H9 (cell line): ENCODE measurements at regions not wholly inside any gene's neighbourhood (a gene's known extent, or its start where the extent isn't known, plus 50 kb on each side); places are given as distances from the start of the nearest gene placed in this dataset.

Experiments used
- DNase-seq: peaks from one replicate; pipeline ENCODE4 v3.0.0-alpha.2; 2017
- H2AFZ ChIP-seq: one replicate; pipeline ENCODE4 v1.6.1; 2013; ENCODE audit warnings: mild to moderate bottlenecking, low read length, control low read depth, moderate library complexity
- H2AK5ac ChIP-seq: 2 replicates; pipeline ENCODE4 v1.6.1; 2013; ENCODE audit warnings: low read length, control low read depth, mixed read lengths; ENCODE audit not compliant: insufficient read length
- H2BK120ac ChIP-seq: one replicate; pipeline ENCODE4 v1.6.1; 2013; ENCODE audit warnings: low read depth, mild to moderate bottlenecking, low read length, control low read depth, inconsistent platforms; ENCODE audit not compliant: poor library complexity, severe bottlenecking
- H2BK12ac ChIP-seq: 2 replicates; pipeline ENCODE4 v1.6.1; 2013; ENCODE audit warnings: low read length, control low read depth, mixed read lengths, low read depth; ENCODE audit not compliant: insufficient read length
- H2BK15ac ChIP-seq: 2 replicates; pipeline ENCODE4 v1.6.1; 2013; ENCODE audit warnings: low read depth, low read length, control low read depth
- H2BK20ac ChIP-seq: one replicate; pipeline ENCODE4 v1.6.1; 2013; ENCODE audit warnings: low read depth, mild to moderate bottlenecking, low read length, control low read depth, inconsistent platforms; ENCODE audit not compliant: poor library complexity, severe bottlenecking
- H2BK5ac ChIP-seq: 2 replicates; pipeline ENCODE4 v1.6.1; 2013; ENCODE audit warnings: low read length, control low read depth, mixed read lengths; ENCODE audit not compliant: insufficient read length
- H3K14ac ChIP-seq: 2 replicates; pipeline ENCODE4 v1.6.1; 2013; ENCODE audit warnings: low read length, control low read depth; ENCODE audit not compliant: insufficient read depth
- H3K18ac ChIP-seq: 2 replicates; pipeline ENCODE4 v1.6.1; 2013; ENCODE audit warnings: low read depth, mild to moderate bottlenecking, mixed read lengths, low read length, control low read depth; ENCODE audit not compliant: insufficient read length
- H3K23ac ChIP-seq: 2 replicates; pipeline ENCODE4 v1.6.1; 2013; ENCODE audit warnings: low read length, control low read depth, mixed read lengths, low read depth; ENCODE audit not compliant: insufficient read length
- H3K23me2 ChIP-seq: 2 replicates; pipeline ENCODE4 v1.6.1; 2013; ENCODE audit warnings: low read depth, mild to moderate bottlenecking, mixed read lengths, low read length, control low read depth; ENCODE audit not compliant: insufficient read length, poor library complexity, severe bottlenecking
- H3K27ac ChIP-seq: 2 replicates; pipeline ENCODE4 v1.5.1; 2013; ENCODE audit warnings: low read length, control low read depth, mixed read lengths, low read depth; ENCODE audit not compliant: insufficient read length
- H3K27me3 ChIP-seq: 2 replicates; pipeline ENCODE4 v1.6.1; 2013; ENCODE audit warnings: low read length, control low read depth, inconsistent platforms; ENCODE audit not compliant: insufficient read depth
- H3K4ac ChIP-seq: 2 replicates; pipeline ENCODE4 v1.6.1; 2013; ENCODE audit warnings: low read depth, mild to moderate bottlenecking, control low read depth, inconsistent platforms, low read length, moderate library complexity
- H3K4me1 ChIP-seq: 2 replicates; pipeline ENCODE4 v1.6.1; 2013; ENCODE audit warnings: low read length, control low read depth, inconsistent platforms; ENCODE audit not compliant: insufficient read depth
- H3K4me2 ChIP-seq: 2 replicates; pipeline ENCODE4 v1.6.1; 2013; ENCODE audit warnings: low read length, control low read depth, mixed read lengths; ENCODE audit not compliant: insufficient read length, insufficient read depth
- H3K56ac ChIP-seq: 2 replicates; pipeline ENCODE4 v1.6.1; 2013; ENCODE audit warnings: low read depth, mild to moderate bottlenecking, mixed read lengths, low read length, control low read depth; ENCODE audit not compliant: insufficient read length
- H3K79me1 ChIP-seq: 2 replicates; pipeline ENCODE4 v1.6.1; 2013; ENCODE audit warnings: low read depth, mild to moderate bottlenecking, moderate library complexity, low read length, control low read depth, inconsistent platforms; ENCODE audit not compliant: insufficient read depth, poor library complexity, severe bottlenecking
- H3K79me2 ChIP-seq: 2 replicates; pipeline ENCODE4 v1.6.1; 2013; ENCODE audit warnings: low read length, control low read depth, inconsistent platforms; ENCODE audit not compliant: insufficient read depth
- H3K9ac ChIP-seq: 2 replicates; pipeline ENCODE4 v1.6.1; 2013; ENCODE audit warnings: low read length, control low read depth, mixed read lengths; ENCODE audit not compliant: insufficient read length; ENCODE audit errors: extremely low read depth
- H3K9me3 ChIP-seq: one replicate; pipeline ENCODE4 v1.6.1; 2013; ENCODE audit warnings: low read depth, low read length, inconsistent platforms; ENCODE audit not compliant: control insufficient read depth
- H3T11ph ChIP-seq: one replicate; pipeline ENCODE4 v1.6.1; 2013; ENCODE audit warnings: mild to moderate bottlenecking, low read length, control low read depth, inconsistent platforms
- H4K20me1 ChIP-seq: one replicate; pipeline ENCODE4 v1.6.1; 2013; ENCODE audit not compliant: control insufficient read depth, insufficient read length, insufficient read depth
- H4K5ac ChIP-seq: 2 replicates; pipeline ENCODE4 v1.6.1; 2013; ENCODE audit warnings: low read depth, mild to moderate bottlenecking, mixed read lengths, low read length, control low read depth; ENCODE audit not compliant: insufficient read length
- H4K8ac ChIP-seq: replicated peaks from 2 replicates; pipeline ENCODE4 v1.6.1; 2013; ENCODE audit warnings: low read length, control low read depth, mixed read lengths, low read depth; ENCODE audit not compliant: insufficient read length
- H4K91ac ChIP-seq: 2 replicates; pipeline ENCODE4 v1.6.1; 2013; ENCODE audit warnings: low read depth, mild to moderate bottlenecking, moderate library complexity, mixed read lengths, low read length, control low read depth; ENCODE audit not compliant: insufficient read length
- H3K27ac Mint-ChIP-seq, 3 experiments: 2 replicates in 2 of 3; 3 replicates in 1 of 3; pipeline ENCODE4 v1.8.0; 2020 to 2021; ENCODE audit warnings: mixed read lengths in 3 of 3, mild to moderate bottlenecking in 1 of 3, moderate library complexity in 1 of 3
- H3K27me3 Mint-ChIP-seq: 2 replicates; pipeline ENCODE4 v1.8.0; 2021; ENCODE audit warnings: low read depth, mild to moderate bottlenecking, moderate library complexity, mixed read lengths
- H3K36me3 Mint-ChIP-seq, 3 experiments: 2 replicates in 2 of 3; 3 replicates in 1 of 3; pipeline ENCODE4 v1.8.0; 2020 to 2021; ENCODE audit warnings: low read depth in 3 of 3, mixed read lengths in 3 of 3; ENCODE audit not compliant: insufficient read depth in 1 of 3
- H3K4me1 Mint-ChIP-seq, 2 experiments: 2 replicates each; pipeline ENCODE4 v1.8.0; 2020; ENCODE audit warnings: mixed read lengths in 2 of 2
- H3K4me3 Mint-ChIP-seq, 2 experiments: 2 replicates in 1 of 2; 3 replicates in 1 of 2; pipeline ENCODE4 v1.8.0; 2020 to 2021; ENCODE audit warnings: mild to moderate bottlenecking in 2 of 2, mixed read lengths in 2 of 2, moderate library complexity in 1 of 2
- H3K9me3 Mint-ChIP-seq, 2 experiments: 2 replicates in 1 of 2; 3 replicates in 1 of 2; pipeline ENCODE4 v1.8.0; 2020; ENCODE audit warnings: mild to moderate bottlenecking in 2 of 2, mixed read lengths in 2 of 2, moderate library complexity in 1 of 2
- WGBS: extraction: QIAGEN DNeasy Blood & Tissue Kit; methylation state at CpG from one replicate; pipeline ENCODE4 v1.1.7; 2013; ENCODE audit warnings: missing lambda C conversion rate, low lambda C conversion rate, mixed read lengths; ENCODE audit not compliant: insufficient read length; ENCODE audit errors: extremely low coverage; 5-methylcytosine and 5-hydroxymethylcytosine counted together
- TF ChIP-seq, protein P1 (sequence below): fragments of 200-600 bp; sonication (generic); conservative IDR thresholded peaks from 3 replicates; pipeline ENCODE4 v1.8.0; 2021; ENCODE audit warnings: antibody characterized with exemption, mild to moderate bottlenecking

DNA sequence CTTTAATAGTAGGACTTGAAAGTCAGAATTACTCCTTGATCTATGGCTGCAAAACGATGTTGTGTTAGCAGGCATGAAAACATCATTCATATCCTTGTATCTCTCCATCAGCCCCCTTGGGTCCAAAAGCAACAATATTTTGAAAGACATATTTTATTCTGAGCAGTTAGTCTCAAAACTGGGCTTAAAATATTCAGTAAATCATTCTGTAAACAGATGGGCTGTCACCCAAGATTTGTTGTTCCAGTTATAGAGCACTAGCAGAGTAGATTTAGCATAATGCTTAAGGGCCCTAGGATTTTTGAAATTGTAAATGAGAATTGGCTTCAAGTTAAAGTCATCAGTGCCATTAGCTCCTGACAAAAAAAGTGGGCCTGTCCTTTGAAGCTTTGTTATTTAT is 1565.6 kb downstream of the STIM2 start:
- H3K23ac ChIP-seq, result no peak overlapping the region
- no peak for DNase-seq
- H2BK15ac ChIP-seq, result no peak overlapping the region
- H4K5ac ChIP-seq, result no peak overlapping the region
- no peak overlapping the region for H4K8ac ChIP-seq
- no peak overlapping the region for H3T11ph ChIP-seq
- H3K56ac ChIP-seq, result no peak overlapping the region
- H3K9me3 ChIP-seq, result no peaks in the 10 kb centered on the region
- no peak overlapping the region for H3K9ac ChIP-seq
- H3K4me1 Mint-ChIP-seq, result no peaks in the 10 kb centered on the region
- no peaks in the 10 kb centered on the region for H3K79me1 ChIP-seq
- no peak overlapping the region for H2BK120ac ChIP-seq
- no peaks in the 10 kb centered on the region; the same call in 1 of the 2 replicates for H3K27me3 Mint-ChIP-seq
- H4K20me1 ChIP-seq, result no peaks in the 10 kb centered on the region
- H3K4me2 ChIP-seq, result no peak overlapping the region
- H3K4me3 Mint-ChIP-seq, result no peak overlapping the region
- TF ChIP-seq, protein P1, sequence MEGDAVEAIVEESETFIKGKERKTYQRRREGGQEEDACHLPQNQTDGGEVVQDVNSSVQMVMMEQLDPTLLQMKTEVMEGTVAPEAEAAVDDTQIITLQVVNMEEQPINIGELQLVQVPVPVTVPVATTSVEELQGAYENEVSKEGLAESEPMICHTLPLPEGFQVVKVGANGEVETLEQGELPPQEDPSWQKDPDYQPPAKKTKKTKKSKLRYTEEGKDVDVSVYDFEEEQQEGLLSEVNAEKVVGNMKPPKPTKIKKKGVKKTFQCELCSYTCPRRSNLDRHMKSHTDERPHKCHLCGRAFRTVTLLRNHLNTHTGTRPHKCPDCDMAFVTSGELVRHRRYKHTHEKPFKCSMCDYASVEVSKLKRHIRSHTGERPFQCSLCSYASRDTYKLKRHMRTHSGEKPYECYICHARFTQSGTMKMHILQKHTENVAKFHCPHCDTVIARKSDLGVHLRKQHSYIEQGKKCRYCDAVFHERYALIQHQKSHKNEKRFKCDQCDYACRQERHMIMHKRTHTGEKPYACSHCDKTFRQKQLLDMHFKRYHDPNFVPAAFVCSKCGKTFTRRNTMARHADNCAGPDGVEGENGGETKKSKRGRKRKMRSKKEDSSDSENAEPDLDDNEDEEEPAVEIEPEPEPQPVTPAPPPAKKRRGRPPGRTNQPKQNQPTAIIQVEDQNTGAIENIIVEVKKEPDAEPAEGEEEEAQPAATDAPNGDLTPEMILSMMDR, result no peak
- WGBS, result no CpG with 5 or more reads among the region's 1 CpG
- H3K23me2 ChIP-seq, result no peaks in the 10 kb centered on the region
- H3K14ac ChIP-seq, result no peak overlapping the region
- H3K27ac ChIP-seq, result no peak overlapping the region
- no peak overlapping the region for H2BK12ac ChIP-seq
- no peak overlapping the region for H2AFZ ChIP-seq
- H4K91ac ChIP-seq, result no peak overlapping the region
- H3K4ac ChIP-seq, result no peak overlapping the region
- H2AK5ac ChIP-seq, result no peak overlapping the region
- H3K27me3 ChIP-seq, result no peaks in the 10 kb centered on the region
- H3K36me3 Mint-ChIP-seq, result peaks cover 0 to 7% (median 0%) of the 10 kb centered on the region in 3 experiments; a peak in 1 of 7 replicates
- H2BK20ac ChIP-seq, result no peak overlapping the region
- no peaks in the 10 kb centered on the region for H3K79me2 ChIP-seq
- H3K27ac Mint-ChIP-seq, result no peak overlapping the region
- peaks cover 0 to 2% of the 10 kb centered on the region in 2 experiments; a peak in 2 of 5 replicates for H3K9me3 Mint-ChIP-seq
- H3K4me1 ChIP-seq, result no peaks in the 10 kb centered on the region
- H2BK5ac ChIP-seq, result no peak overlapping the region
- no peak overlapping the region for H3K18ac ChIP-seq
